ENCODE measurements at regions not wholly inside any gene's neighbourhood (a gene's known extent, or its start where the extent isn't known, plus 50 kb on each side); places are given as distances from the start of the nearest gene placed in this dataset.

GRCh38 chr1:56304975-56305374, 274.4 kb downstream of the PLPP3 start:
- no peak for DNase-seq

- DNase-seq, result no peak
Measured at GRCh38 chr1:56303805-56304204, 275.6 kb downstream of the PLPP3 start.

- no peak for DNase-seq
Measured at GRCh38 chr1:56302878-56303277, 276.5 kb downstream of the PLPP3 start.

GRCh38 chr1:56301791-56302190, 277.6 kb downstream of the PLPP3 start:
- DNase-seq, result no peak

- DNase-seq, result no peak
Measured at GRCh38 chr1:56300836-56301235, 278.5 kb downstream of the PLPP3 start.

- DNase-seq, result no peak
Measured at GRCh38 chr1:56298866-56299265, 280.5 kb downstream of the PLPP3 start.

- DNase-seq, result no peak
Measured at GRCh38 chr1:56297904-56298303, 281.5 kb downstream of the PLPP3 start.

GRCh38 chr1:56297208-56297607, 282.2 kb downstream of the PLPP3 start:
- no peak for DNase-seq

GRCh38 chr1:56295949-56296929, 283.1 kb downstream of the PLPP3 start:
- DNase-seq, result no peak

GRCh38 chr1:56291374-56291919, 287.9 kb downstream of the PLPP3 start:
- DNase-seq, result no peak

- no peak for DNase-seq
Measured at GRCh38 chr1:56289260-56289659, 290.1 kb downstream of the PLPP3 start.

- no peak for DNase-seq
Measured at GRCh38 chr1:56287721-56288120, 291.6 kb downstream of the PLPP3 start.

- no peak for DNase-seq
Measured at GRCh38 chr1:56286956-56287355, 292.4 kb downstream of the PLPP3 start.

GRCh38 chr1:56286506-56286905, 292.9 kb downstream of the PLPP3 start:
- DNase-seq, result no peak

- no peak for DNase-seq
Measured at GRCh38 chr1:56285554-56286402, 293.6 kb downstream of the PLPP3 start.

GRCh38 chr1:56284928-56285327, 294.4 kb downstream of the PLPP3 start:
- no peak for DNase-seq

GRCh38 chr1:56278061-56278460, 301.3 kb downstream of the PLPP3 start:
- no peak for DNase-seq

- no peak for DNase-seq
Measured at GRCh38 chr1:56268519-56269140, 310.7 kb downstream of the PLPP3 start.

- DNase-seq, result no peak
Measured at GRCh38 chr1:56267611-56268010, 311.8 kb downstream of the PLPP3 start.

- DNase-seq, result no peak
Measured at GRCh38 chr1:56266359-56266758, 313.0 kb downstream of the PLPP3 start.

GRCh38 chr1:56265216-56265615, 314.1 kb downstream of the PLPP3 start:
- no peak for DNase-seq

GRCh38 chr1:56263908-56264307, 315.5 kb downstream of the PLPP3 start:
- DNase-seq, result no peak

GRCh38 chr1:56258371-56258770, 321.0 kb downstream of the PLPP3 start:
- DNase-seq, result no peak
